GM19468 (cell line): ENCODE measurements at regions not wholly inside any gene's neighbourhood (a gene's known extent, or its start where the extent isn't known, plus 50 kb on each side); places are given as distances from the start of the nearest gene placed in this dataset.

Experiments
- ATAC-seq: cut with Tn5 transposase; IDR thresholded peaks from one replicate; pipeline ENCODE4 v1.9.1; 2021; ENCODE audit warnings: mild to moderate bottlenecking, moderate library complexity, moderate number of reproducible peaks; ENCODE audit not compliant: unreplicated experiment; ENCODE audit errors: extremely low read depth

DNA sequence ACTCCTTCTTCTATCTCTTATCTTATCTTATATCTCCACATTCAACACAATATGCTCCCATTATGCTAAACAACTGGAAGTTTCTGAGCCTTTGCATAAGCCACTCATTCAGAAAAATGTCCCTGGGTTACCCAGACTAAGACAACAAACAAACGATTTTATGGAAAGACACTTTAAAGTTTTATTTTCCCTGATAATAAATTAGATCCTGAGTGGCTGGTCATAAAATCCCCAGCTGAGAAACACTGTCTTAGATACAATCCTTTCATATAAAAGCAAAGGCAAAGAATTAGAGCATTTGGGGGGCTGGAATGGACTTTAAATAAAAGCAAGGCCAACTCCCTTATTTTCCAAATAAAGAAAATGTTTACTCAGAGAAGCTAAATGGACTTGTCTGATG, 322.3 kb downstream of the GBE1 start:
- no peak for ATAC-seq

DNA sequence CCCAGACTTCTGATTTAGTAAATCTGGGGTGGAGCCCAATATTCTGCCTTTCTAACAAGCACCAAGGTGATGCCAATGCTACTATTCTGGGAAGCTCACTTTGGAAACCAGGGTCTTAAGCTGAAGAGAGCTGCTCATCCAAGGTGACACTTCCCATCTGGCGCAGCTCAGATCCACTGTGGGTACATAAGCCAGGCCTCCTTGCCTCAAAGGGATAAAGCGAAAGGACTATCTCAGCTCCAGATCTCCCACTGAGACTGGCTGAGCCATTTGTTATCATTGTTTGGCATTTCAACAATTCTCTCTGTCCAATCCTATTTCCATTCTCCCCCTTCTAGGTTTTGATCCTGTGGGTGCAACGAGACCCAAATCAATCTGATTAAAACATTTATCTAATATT, 323.8 kb downstream of the GBE1 start:
- no peak for ATAC-seq

DNA sequence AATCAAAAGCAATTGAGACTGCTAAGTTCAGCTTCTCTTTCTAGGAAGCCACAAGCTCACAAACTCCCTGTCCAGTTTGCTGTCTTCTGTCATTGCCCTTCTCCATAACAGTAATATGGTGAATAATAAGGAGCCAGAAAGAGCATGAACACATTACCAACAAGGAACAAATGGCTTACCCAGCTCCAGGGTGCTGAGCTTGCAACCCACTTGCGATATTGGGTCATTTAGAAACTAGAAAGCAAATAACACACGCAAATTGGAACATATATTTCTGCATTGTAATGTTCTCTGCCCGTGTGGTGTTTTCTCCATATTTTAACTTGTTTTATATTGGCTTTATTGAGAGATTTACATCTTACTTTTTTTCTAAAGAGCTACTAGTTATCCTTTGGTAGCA, 325.3 kb downstream of the GBE1 start:
- no peak for ATAC-seq

DNA sequence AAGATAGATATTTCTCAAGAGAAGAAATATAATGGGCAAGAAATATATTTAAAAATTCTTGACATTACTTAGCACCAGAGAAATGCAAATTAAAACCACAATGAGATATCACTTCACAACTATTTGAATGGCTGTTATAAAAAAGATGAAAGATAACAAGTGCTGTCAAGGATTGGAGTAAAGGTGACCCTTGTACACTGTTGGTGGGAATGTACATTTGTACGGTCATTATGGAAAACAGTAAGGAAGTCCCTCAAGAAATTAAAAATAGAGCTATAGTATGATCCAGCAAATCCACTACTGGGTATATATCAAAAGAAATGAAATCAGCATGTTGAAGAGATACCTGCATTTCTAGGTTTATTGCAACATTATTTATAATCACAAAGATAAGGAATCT, 326.4 kb downstream of the GBE1 start:
- ATAC-seq: no peak

DNA sequence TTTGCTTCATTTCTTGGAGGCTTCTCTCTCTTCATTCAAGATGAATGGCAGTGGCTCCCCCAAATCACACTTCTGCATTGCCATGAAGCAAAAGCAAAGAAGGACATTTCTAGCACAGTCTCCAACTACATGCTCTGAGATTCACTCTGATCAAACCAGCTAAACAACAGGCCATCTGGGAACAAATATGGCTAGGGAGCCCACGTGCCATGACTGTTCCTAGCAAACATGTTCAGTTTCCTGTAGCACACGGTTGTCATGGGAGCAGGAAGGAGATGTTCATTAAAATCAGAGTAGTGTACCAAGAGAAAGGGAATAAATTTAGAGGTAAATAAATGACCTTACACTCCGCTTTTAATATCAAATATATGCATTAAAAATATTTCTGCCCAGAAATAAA, 327.3 kb downstream of the GBE1 start:
- no peak for ATAC-seq

DNA sequence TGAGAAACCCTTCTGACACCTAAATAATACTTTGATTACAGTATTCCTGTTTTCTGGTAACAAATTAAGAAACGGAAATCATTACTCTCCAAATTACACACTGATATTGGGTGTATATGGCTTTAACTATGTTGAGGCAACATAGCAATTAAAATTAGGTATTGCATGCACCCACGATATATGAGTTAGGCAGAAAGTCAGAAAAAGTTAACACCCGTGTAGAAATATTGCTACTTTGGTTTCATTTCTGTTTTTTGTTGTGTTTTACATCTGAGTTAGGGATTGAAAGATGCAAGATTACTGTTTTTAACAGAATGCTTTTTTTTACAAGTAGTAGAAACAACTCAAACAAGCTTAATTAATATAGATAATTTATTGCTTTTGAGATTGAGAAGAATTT, 327.8 kb downstream of the GBE1 start:
- no peak for ATAC-seq

DNA sequence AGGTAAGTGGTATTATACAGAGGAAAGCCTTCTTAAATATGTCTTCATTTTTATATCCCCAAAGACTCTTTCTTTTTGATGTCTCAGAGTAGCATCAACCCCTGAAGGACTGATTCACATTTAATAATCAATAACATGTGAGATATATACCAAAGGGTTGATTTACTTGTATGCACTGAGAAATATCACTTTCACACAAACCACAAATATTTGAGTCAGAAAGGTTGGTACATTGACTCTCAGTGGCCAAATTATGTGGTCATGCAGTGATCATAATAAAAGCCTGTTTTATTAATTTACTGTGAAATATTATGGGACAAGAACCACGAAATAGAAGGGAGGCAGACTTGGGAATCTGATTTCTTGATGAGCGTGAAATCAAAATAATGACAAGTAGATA, 329.0 kb downstream of the GBE1 start:
- ATAC-seq: no peak

DNA sequence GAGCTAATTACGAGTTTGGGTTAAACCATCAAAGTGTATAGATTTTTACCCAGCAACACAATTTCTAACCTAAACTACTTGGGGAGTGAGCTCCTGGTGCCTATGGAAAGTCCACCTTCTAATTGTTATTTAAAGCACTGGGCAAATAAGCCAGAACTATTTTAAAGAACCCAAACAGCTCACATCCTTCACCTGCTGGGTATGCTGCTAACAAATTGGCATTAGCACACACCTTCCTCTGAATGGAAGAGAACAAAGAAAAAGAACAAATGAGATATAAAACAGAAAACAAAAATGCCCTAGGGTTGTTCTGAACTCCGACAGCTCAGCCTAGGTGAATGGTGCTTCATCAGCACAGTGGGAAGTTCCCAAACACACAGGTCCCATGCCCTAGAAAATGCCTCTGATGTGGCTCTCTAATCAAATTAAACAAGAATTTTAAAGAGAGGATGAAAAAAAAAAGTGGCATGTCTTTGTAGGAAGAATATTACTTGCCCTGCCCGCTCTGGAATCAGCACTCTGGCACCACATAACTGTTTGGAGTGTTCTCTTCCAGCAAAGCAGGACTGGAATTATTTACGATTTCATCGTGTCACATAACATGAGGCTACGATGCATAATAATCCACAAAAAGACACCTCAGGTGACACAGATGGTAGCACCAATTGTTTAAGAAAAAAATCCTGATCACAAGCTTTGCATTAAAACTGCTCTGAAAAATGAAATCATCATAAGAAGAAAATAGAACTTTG, 334.4 kb downstream of the GBE1 start:
- ATAC-seq: no peak

DNA sequence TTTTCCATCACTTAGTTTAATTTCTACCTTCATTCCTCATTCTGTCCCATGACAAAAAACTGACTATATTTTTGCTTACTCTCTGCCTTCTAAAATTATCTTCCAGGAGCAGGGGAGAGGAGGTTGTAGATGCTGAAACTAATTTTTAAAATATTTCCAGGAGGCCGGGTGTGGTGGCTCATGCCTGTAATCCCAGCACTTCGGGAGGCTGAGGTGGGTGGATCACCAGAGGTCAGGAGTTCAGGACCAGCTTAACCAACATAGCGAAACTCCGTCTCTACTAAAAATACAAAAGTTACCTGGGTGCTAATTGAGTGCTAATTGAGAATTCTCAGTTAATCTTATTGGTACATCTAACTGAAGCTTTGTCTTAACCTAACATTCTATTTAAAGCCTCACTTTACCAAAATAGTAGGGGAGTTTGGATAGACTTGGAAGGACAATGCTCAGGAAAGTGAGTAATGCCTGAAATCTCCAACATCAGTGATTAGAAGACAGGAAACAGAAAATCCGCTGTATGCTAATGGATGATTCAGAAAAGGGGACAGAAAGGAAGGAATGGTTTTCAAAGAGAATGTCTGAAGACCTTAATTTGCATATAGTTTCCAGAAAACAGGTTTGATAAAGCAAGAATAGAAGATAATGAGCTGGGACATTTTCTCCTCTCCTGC, 336.1 kb downstream of the GBE1 start:
- ATAC-seq: no peak

DNA sequence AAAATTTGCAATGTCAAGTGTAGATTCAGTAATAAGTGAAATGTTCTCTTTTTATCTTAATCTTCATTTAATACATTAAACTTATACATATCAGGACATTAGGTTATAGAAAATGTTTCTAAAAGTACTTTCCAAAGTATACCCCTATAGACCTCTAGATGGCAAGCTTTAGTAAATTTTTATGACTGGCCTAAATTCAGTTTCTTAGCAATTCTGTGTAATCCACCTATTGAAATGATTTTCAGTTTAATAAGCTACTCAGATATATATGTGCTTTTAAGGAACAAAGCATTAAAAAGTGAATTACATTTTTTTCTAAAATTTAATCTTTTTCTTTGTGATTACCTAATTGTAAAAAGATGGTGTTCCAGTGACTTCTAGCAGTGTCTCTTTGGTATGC, 342.2 kb downstream of the GBE1 start:
- ATAC-seq: no peak

DNA sequence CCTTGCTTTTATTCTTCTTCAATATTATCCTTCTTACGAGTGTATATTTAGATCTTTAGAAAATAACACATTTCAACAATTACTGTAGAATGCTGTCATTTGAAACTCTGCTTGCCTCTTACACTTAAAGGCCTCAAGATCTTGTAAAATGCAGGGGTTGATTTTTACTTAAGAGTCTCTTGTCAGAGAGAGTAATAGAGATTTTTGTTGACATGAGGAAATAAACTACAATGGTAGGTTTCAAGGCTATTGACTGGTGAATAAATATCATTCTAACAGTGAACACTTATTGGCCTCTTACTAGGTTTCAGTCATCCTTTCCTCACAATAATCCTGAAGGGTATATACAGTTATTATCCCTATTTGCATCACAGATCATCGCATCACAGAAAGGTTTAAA, 344.6 kb downstream of the GBE1 start:
- no peak for ATAC-seq

DNA sequence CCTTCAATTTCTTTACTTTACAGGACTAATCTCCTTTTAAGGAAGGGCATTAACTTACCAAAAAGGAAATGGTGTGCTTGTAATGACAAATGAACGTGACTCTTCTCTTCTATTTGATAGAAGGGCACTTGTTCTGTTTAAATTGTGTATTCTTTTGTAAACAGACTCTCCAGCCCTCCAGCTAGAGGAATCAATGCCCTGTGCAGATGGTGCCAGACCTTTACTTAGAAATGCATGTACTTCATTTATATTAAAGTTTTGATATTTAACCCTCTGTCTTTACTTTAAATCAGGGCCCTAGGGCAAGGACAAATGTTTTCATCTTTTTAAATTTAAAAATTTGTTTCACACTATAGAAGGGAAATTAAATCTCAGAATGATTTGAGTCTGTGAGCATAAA, 355.1 kb downstream of the GBE1 start:
- ATAC-seq: no peak

DNA sequence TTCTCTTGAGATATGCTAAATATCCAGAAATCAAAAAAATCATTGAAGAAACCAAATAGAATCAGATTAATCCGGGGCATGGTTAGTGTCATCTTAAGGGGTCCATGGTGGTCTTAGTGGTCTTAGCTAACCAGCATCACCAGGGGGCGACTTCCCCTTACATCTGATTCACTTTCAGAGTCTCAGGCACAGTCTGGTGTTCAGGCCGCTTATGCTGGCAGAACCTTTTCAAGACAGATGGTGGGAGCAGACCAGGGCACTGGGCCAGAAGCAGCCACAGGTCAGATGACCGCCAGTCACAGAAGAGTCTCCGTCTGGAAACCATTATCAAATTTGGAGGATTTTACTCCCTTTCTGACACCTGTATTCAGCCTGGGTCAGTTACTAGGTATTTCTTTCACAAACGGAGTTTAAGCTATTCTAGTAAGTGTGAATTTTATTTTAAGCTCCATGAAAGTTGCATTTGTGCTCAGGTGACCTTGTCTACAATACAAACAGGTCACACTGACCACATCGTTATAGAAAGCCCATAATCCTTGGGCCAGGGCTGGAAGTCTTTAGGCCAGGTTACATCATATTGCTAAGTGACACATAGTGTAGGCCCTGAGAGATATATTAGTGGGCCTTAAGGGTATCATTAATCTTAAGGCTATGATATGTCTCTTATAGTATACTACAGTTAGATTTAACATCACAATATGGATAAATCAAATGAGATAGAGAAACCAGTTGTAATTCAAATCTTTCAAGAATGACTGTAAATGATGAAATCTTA, 365.5 kb downstream of the GBE1 start:
- no peak for ATAC-seq

DNA sequence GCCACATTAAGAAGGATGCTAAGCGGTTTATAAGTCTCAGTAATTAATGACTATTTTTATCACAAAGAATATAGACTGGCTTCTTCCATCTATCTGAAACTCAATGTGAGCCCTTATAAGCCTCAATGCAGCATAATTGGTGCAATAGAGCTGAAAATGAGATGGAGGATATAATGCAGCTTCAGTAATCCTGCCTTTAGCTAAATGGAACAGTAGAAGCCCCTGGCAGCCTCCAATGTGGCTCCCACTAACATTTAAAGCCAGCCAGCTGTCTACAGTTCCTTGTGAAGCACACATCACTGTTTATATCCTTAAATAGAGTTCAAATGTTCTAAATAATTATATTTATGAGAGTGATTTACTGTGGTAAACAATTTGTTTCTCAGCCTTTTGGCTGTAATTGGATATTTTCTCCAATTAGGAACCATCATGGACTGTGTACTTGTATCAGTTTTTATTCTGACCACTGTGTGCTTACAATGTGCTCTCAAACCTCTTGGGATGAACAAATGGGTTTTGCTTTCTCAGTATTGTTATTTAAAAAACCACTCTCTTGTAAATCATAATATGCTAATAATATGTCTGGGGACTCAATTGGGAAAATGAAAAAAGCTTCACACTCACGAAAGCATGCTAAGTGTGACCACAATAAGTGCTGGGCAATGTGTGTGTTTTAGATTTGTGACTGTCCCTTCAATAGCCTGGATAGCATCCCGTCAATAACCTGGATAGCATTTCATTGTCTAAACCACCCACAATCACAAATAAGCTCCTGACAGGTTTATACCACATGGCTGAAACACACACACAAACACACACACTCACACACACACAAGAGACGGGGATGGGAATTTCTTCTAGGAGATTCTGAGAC, 366.6 kb downstream of the GBE1 start:
- ATAC-seq: no peak

DNA sequence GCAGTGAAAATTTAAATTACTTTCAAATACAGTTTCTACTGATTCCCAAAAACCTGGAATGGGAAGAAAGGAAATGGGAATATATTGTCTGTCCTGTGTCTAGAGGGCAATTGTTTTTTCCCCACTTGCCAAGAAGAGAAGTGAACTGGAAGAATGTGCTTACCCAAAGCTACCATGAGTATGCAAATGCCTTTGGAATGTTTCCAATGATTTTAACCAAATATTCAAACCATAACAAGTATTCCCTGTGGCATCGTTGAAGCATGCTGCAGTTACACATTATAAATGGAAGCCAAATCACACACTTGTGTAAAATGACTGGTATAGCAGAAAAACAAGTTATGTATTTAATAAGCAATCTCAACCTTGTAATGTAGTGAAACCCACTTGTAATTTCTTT, 368.2 kb downstream of the GBE1 start:
- ATAC-seq: no peak

DNA sequence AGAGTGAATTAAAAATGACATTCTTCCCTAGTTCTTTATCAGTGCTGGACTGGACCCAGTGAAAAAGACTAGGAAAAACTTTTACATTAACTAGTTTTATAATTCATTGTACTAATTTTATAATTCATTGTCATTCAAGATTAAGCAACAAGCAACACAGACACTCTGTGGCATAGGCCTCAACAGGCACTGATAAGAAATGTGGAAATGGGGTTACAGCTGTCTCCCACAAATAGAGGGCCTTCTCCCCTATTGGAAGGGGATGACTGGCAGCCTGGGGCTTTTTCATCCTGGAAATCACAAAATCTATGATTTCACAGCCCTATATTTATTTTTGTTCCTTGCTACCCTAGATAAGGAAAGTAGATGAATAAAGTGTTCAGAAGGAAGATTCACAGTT, 370.6 kb downstream of the GBE1 start:
- no peak for ATAC-seq

DNA sequence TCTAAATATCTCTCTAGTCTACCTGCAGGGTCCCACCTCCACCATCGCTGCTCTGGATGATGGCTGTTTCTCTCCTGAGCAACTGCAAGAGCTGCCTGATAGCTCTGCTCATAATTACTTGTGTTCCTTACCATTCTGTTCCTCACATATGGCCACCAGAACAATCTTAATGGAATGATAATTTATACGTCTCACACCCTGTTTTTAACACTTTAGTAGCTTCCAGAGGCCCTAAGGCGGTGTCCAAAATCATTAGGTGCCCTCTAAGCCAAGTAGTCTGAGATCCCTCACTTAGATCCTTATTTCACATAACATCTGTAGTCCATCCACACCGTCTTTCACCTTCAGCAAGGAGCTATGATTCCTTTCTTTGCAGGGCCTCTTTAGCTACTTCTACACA, 373.3 kb downstream of the GBE1 start:
- ATAC-seq: no peak

DNA sequence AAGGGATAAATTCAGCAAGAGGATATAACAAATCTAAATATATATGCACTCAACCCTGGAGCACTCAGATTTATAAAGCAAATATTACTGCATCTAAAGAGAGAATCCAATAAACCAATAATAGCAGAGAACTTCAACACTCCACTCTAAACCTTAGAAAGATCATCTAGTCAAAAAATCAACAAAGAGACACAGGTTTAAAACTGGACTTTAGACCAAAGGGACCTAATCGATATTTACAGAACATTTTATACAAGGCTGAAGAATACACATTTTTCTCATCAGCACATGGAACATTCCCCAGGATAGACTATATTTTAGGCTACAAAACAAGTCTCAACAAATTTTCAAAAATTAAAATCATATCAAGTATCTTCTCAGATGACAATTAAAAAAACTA, 379.0 kb downstream of the GBE1 start:
- ATAC-seq: no peak

DNA sequence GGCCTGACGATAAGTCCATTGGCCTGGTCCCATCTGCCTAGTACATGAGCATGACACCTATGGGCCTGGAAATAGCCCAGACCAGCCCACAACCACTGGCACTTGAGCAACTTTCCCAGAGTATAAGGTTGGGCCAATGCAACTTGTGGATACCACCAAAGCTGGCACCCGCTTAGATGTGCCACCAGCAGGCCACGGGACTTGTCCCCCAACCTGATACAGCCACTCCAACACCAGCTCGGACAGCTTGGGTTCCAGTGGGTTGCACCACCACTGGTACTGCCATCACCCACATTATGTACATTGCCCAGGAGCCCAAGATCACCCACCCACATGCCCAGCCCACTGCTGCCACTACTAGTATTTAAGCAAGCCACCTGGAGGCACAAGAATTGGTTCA, 381.2 kb downstream of the GBE1 start:
- ATAC-seq: no peak

DNA sequence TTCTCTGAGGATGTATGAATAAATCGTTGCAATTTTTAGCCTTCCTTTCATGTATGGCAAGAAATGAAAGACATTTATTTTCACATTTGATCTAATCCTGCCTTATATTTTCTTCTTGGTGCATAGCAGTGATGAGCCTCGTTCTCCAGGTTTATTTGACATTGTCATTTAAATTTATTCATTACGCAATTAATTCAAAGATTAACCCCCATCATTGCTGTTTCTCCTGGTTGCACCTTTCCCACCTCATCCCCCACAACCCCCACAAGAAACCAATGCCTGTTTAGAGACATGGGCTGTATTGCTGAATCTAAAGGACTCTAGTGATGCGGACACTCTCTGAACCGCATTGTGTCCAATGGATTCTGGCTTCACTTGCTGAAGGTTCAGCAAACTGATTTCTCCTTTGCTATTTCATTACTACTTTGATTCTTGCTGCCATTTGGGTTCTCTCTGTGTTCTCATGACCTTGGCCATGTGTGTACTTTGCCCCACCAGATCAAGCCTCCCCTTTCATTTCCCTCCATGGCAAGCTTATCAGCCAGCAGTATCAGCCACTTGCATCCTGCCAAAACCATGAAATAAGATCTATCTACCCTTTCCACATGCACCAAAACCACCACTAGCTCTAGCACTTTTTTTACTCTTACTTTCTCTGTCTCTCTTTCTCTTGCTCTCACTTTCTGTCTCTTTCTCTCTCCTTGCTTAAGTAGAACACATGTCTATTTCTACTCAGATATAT, 382.7 kb downstream of the GBE1 start:
- ATAC-seq: no peak
